ENCODE measurements at regions not wholly inside any gene's neighbourhood (a gene's known extent, or its start where the extent isn't known, plus 50 kb on each side); places are given as distances from the start of the nearest gene placed in this dataset.

DNA sequence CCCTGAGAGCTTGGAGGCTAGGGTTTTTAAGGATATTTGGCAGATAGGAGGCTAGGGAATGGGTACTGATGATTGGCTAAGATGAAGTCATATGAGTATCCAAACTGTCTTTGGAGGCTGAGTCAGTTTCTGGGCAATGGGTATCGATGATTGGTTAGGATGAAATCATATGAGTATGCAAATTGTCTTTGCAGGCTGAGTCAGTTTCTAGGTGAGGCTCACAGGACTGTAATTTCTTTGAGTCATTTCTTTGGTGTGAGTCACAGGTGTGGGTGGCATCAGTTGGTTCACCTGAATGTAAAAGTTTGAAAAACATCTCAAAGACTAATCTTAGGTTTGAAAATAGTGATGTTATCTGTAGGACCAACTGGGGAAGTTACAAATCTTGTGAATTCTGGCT lies 1068.0 kb downstream of the NR2F1-AS1 start:
- no peak for TF ChIP-seq EZH2phosphoT487 (IDR thresholded peaks at IDR 0.05; ENCODE audit: borderline replicate concordance)
- no peak for TF ChIP-seq CTCF (conservative IDR thresholded peaks at IDR 0.05; ENCODE audit: low read length)
- Histone ChIP-seq H3K9me3 (ENCODE audit: insufficient read depth, low read depth, low read length) (no peaks in the 10 kb centered on the region), H4K20me1 (ENCODE audit: insufficient read depth, low read length, poor library complexity, severe bottlenecking) (no peaks in the 10 kb centered on the region)

DNA sequence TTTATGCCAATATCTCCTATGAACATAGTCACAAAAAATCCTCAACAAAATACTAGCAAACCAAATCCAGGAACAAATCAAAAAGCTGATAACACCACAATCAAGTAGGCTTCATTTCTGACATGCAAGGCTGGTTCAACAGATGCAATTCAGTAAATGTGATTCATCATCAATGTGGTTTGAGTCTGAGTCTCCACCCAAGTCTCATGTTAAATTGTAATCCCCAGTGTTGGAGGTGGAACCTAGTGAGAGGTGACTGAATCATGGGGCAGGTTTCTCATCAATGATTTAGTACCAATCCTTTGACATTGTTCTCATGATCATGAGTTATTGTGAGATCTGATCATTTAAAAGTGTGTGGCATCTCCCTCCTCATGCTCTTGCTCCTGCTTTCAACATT lies 1072.7 kb downstream of the NR2F1-AS1 start:
- Histone ChIP-seq H3K4me2 (ENCODE audit: low read depth, low read length, poor library complexity, severe bottlenecking) (no peak overlapping the region), H3F3A (ENCODE audit: low read depth) (no peaks in the 10 kb centered on the region), H3K27me3 (ENCODE audit: insufficient read depth, low read length, poor library complexity, severe bottlenecking) (no peaks in the 10 kb centered on the region), H3K4me3 (ENCODE audit: low read length, poor library complexity, severe bottlenecking) (no peak overlapping the region), H3K4me1 (ENCODE audit: insufficient read depth, low read length, poor library complexity, severe bottlenecking) (no peaks in the 10 kb centered on the region), H4K20me1 (ENCODE audit: insufficient read depth, low read length, poor library complexity, severe bottlenecking) (no peaks in the 10 kb centered on the region), H3K9ac (ENCODE audit: low read depth, low read length, poor library complexity, severe bottlenecking) (no peak overlapping the region), H3K79me2 (ENCODE audit: insufficient read depth, low read length) (no peaks in the 10 kb centered on the region), H3K36me3 (ENCODE audit: insufficient read depth, low read length) (no peaks in the 10 kb centered on the region), H2AFZ (ENCODE audit: low read length) (no peak overlapping the region), H3K9me2 (replicated peaks; ENCODE audit: low read depth, low read length) (no peaks in the 10 kb centered on the region), H3K9me3 (ENCODE audit: insufficient read depth, low read depth, low read length) (no peaks in the 10 kb centered on the region)
- TF ChIP-seq CTCF (conservative IDR thresholded peaks at IDR 0.05; ENCODE audit: low read length) (no peak), EZH2phosphoT487 (IDR thresholded peaks at IDR 0.05; ENCODE audit: borderline replicate concordance) (no peak)

More for the DNA sequence above, 1068.0 kb downstream of the NR2F1-AS1 start:
- H3K4me2 ChIP-seq (ENCODE audit: low read depth, low read length, poor library complexity, severe bottlenecking) = no peak overlapping the region
- no peaks in the 10 kb centered on the region for H3K79me2 ChIP-seq (ENCODE audit: insufficient read depth, low read length)
- no peak overlapping the region for H2AFZ ChIP-seq (ENCODE audit: low read length)
- H3K36me3 ChIP-seq (ENCODE audit: insufficient read depth, low read length) = no peaks in the 10 kb centered on the region
- no peaks in the 10 kb centered on the region for H3K27me3 ChIP-seq (ENCODE audit: insufficient read depth, low read length, poor library complexity, severe bottlenecking)
- H3K4me3 ChIP-seq (ENCODE audit: low read length, poor library complexity, severe bottlenecking) = no peak overlapping the region
- H3K9me2 ChIP-seq (replicated peaks; ENCODE audit: low read depth, low read length) = no peaks in the 10 kb centered on the region
- H3K9ac ChIP-seq (ENCODE audit: low read depth, low read length, poor library complexity, severe bottlenecking) = no peak overlapping the region
- no peaks in the 10 kb centered on the region for H3K4me1 ChIP-seq (ENCODE audit: insufficient read depth, low read length, poor library complexity, severe bottlenecking)
- H3F3A ChIP-seq (ENCODE audit: low read depth) = no peaks in the 10 kb centered on the region

GRCh38 chr5:92505925-92506324 lies 1075.1 kb downstream of the NR2F1-AS1 start:
- H3K4me1 ChIP-seq (ENCODE audit: insufficient read depth, low read length, poor library complexity, severe bottlenecking) = no peaks in the 10 kb centered on the region
- H3F3A ChIP-seq (ENCODE audit: low read depth) = no peaks in the 10 kb centered on the region
- peak overlapping the region; percentile 76 for H2AFZ ChIP-seq (ENCODE audit: low read length)
- H3K27me3 ChIP-seq (ENCODE audit: insufficient read depth, low read length, poor library complexity, severe bottlenecking) = no peaks in the 10 kb centered on the region
- H3K4me2 ChIP-seq (ENCODE audit: low read depth, low read length, poor library complexity, severe bottlenecking) = peak overlapping the region; percentile 42
- H3K9ac ChIP-seq (ENCODE audit: low read depth, low read length, poor library complexity, severe bottlenecking) = no peak overlapping the region
- H3K36me3 ChIP-seq (ENCODE audit: insufficient read depth, low read length) = no peaks in the 10 kb centered on the region
- H3K79me2 ChIP-seq (ENCODE audit: insufficient read depth, low read length) = no peaks in the 10 kb centered on the region
- H4K20me1 ChIP-seq (ENCODE audit: insufficient read depth, low read length, poor library complexity, severe bottlenecking) = no peaks in the 10 kb centered on the region
- no peaks in the 10 kb centered on the region for H3K9me3 ChIP-seq (ENCODE audit: insufficient read depth, low read depth, low read length)
- H3K9me2 ChIP-seq (replicated peaks; ENCODE audit: low read depth, low read length) = no peaks in the 10 kb centered on the region
- TF ChIP-seq EZH2phosphoT487 (IDR thresholded peaks at IDR 0.05; ENCODE audit: borderline replicate concordance) (no peak), CTCF (conservative IDR thresholded peaks at IDR 0.05; ENCODE audit: low read length) (no peak)
- H3K4me3 ChIP-seq (ENCODE audit: low read length, poor library complexity, severe bottlenecking) = peak overlapping the region; percentile 50

Measured in Loucy (cell line).